Peyer's patch (tissue), 4 donors: ENCODE measurements at regions not wholly inside any gene's neighbourhood (a gene's known extent, or its start where the extent isn't known, plus 50 kb on each side); places are given as distances from the start of the nearest gene placed in this dataset.
"Not testable (repeated sequence)": the region's sequence is repeated elsewhere in the genome, so short reads cannot be mapped to it uniquely, and the experiment has no call there.

Source experiments
- DNase-seq, 3 donors: peaks; one replicate each; pipeline ENCODE4 v3.0.0-alpha.2; 2017 to 2019
- H3K27ac ChIP-seq, 4 donors: fragments of 200-600 bp; sonication (generic); one replicate each; pipeline ENCODE4 v1.5.1; 2016 to 2019
- H3K27me3 ChIP-seq, 2 donors: fragments of 200-600 bp; sonication (generic); one replicate each; pipeline ENCODE4 v1.5.1; 2019
- H3K36me3 ChIP-seq, 3 donors: fragments of 200-600 bp; sonication (generic); one replicate each; pipeline ENCODE4 v1.5.1; 2016 to 2019
- H3K4me1 ChIP-seq, 4 donors: fragments of 200-600 bp; sonication (generic); one replicate each; pipeline ENCODE4 v1.5.1; 2016 to 2019
- H3K4me3 ChIP-seq, 4 donors: fragments of 200-600 bp; sonication (generic); 1 replicate in 3 of 4; 2 replicates in 1 of 4; pipeline ENCODE4 v1.5.1; 2016 to 2019; ENCODE audit warnings: mild to moderate bottlenecking in 1 of 4
- H3K9me3 ChIP-seq, 4 donors: fragments of 200-600 bp; sonication (generic); one replicate each; pipeline ENCODE4 v1.5.1; 2016 to 2019; ENCODE audit warnings: mild to moderate bottlenecking in 1 of 4
- CTCF ChIP-seq, 6 experiments: fragments of 450-650 bp in 4 of 6; fragments of 200-600 bp in 2 of 6; sonication (generic) in 1 of 6; IDR thresholded peaks; one replicate each; pipeline ENCODE4 v1.5.1; 2017 to 2019; ENCODE audit warnings: antibody characterized with exemption in 6 of 6, mild to moderate bottlenecking in 3 of 6, moderate library complexity in 1 of 6
- POLR2A ChIP-seq, 2 donors: fragments of 450-650 bp; IDR thresholded peaks; one replicate each; pipeline ENCODE4 v1.5.1; 2017; ENCODE audit warnings: antibody characterized with exemption in 2 of 2, mild to moderate bottlenecking in 2 of 2, moderate library complexity in 2 of 2

DNA sequence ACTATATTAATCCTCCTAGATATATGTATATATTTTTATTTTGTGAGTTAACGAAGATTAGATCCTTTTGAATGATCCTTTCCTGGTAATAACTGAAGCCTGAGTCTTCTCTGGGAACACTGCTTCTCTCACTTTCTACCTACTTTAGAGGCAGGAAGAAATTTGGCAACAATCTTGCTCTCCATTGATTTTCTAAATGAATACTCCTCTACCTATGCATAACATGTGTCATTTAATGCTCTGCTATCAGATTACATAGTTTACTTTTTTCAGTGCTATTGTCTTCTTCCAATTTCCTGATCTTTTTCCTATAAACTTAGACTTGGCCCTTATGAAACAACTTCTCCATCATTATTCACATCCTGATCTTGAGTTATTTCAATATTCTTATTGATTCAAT lies 60.4 kb upstream of the PDHA2 start:
- no peaks in the 10 kb centered on the region for H3K9me3 ChIP-seq
- no peak for DNase-seq
- H3K27me3 ChIP-seq: no peaks in the 10 kb centered on the region
- no peaks in the 10 kb centered on the region for H3K4me1 ChIP-seq
- no peak overlapping the region for H3K4me3 ChIP-seq
- no peak for TF ChIP-seq POLR2A (IDR thresholded peaks at IDR 0.05)
- no peak for TF ChIP-seq CTCF (IDR thresholded peaks at IDR 0.05)
- H3K36me3 ChIP-seq: no peaks in the 10 kb centered on the region
- no peak overlapping the region for H3K27ac ChIP-seq

GRCh38 chr4:95778666-95779065 lies 61.2 kb upstream of the PDHA2 start:
- no peaks in the 10 kb centered on the region for H3K27me3 ChIP-seq
- H3K9me3 ChIP-seq: no peaks in the 10 kb centered on the region
- H3K27ac ChIP-seq: no peak overlapping the region
- no peak overlapping the region for H3K4me3 ChIP-seq
- no peaks in the 10 kb centered on the region for H3K4me1 ChIP-seq
- H3K36me3 ChIP-seq: no peaks in the 10 kb centered on the region
- DNase-seq: no peak
- TF ChIP-seq CTCF (IDR thresholded peaks at IDR 0.05) (no peak), POLR2A (IDR thresholded peaks at IDR 0.05) (no peak)

DNA sequence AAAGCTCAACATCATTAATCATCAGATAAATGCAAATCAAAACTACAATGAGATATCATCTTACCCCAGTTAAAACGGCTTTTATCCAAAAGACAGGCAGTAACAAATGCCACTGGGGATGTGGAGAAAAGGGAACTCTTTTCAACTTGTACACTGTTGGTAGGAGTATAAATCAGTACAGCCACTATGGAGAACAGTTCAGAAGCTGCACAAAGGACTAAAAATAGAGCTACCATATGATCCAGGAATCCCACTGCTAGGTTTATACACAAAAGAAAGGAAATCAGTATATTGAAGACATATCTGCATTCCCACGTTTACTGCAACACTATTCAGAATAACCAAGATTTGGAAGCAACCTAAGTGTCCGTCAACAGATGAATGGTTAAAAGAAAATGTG lies 69.3 kb upstream of the PDHA2 start:
- H3K36me3 ChIP-seq, H3K27me3 ChIP-seq, DNase-seq, H3K9me3 ChIP-seq, H3K4me1 ChIP-seq, H3K4me3 ChIP-seq, H3K27ac ChIP-seq: not testable (repeated sequence)

GRCh38 chr4:95764961-95765360 lies 74.9 kb upstream of the PDHA2 start:
- Histone ChIP-seq H3K4me3 (no peak overlapping the region), H3K27ac (no peak overlapping the region), H3K27me3 (no peaks in the 10 kb centered on the region), H3K4me1 (no peaks in the 10 kb centered on the region), H3K36me3 (no peaks in the 10 kb centered on the region), H3K9me3 (no peaks in the 10 kb centered on the region)
- no peak for DNase-seq
- no peak for TF ChIP-seq CTCF (IDR thresholded peaks at IDR 0.05)
- no peak for TF ChIP-seq POLR2A (IDR thresholded peaks at IDR 0.05)

DNA sequence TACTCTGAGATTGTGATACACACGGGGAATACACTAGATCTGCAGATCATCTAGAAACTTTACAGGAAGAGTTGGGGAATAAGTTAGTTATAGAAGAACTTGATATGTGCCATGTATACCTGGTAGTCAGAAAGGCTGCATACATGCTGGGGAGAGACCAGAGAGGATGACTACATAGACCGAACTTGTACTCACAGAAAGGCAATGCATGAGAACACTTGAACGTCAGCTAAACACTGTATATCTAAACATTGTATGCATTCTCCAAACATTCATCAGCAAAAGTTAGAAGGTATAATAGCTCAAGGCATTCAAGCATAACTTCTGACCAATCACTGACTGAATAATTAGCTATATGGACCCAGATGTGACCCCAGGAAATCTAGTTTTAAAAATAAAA lies 78.0 kb upstream of the PDHA2 start:
- no peaks in the 10 kb centered on the region for H3K27me3 ChIP-seq
- H3K4me1 ChIP-seq: no peaks in the 10 kb centered on the region
- no peak overlapping the region for H3K4me3 ChIP-seq
- no peaks in the 10 kb centered on the region for H3K36me3 ChIP-seq
- no peaks in the 10 kb centered on the region for H3K9me3 ChIP-seq
- no peak overlapping the region for H3K27ac ChIP-seq
- DNase-seq: no peak
- TF ChIP-seq POLR2A (IDR thresholded peaks at IDR 0.05) (no peak), CTCF (IDR thresholded peaks at IDR 0.05) (no peak)

- no peak for TF ChIP-seq CTCF (IDR thresholded peaks at IDR 0.05)
- TF ChIP-seq POLR2A (IDR thresholded peaks at IDR 0.05): no peak
- H3K36me3 ChIP-seq: no peaks in the 10 kb centered on the region
- H3K4me3 ChIP-seq: no peak overlapping the region
- no peaks in the 10 kb centered on the region for H3K4me1 ChIP-seq
- no peaks in the 10 kb centered on the region for H3K9me3 ChIP-seq
- no peaks in the 10 kb centered on the region for H3K27me3 ChIP-seq
- DNase-seq: no peak
- no peak overlapping the region for H3K27ac ChIP-seq
Observed at GRCh38 chr4:95761426-95761825, 78.5 kb upstream of the PDHA2 start.

DNA sequence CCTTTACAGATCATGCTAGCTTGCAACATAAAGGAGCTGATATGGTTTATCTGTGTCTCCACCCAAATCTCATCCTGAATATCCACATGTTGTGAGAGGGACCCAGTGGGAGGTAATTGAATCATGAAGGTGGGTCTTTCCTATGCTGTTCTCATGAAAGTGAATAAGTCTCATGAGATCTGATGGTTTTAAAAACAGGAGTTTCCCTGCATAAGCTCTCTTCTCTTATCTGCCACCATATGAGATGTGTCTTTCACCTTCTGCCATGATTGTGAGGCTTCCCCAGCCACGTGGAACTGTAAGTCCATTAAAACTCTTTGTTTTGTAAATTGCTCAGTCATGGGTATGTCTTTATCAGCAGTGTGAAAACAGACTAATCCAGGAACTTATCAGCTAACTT lies 79.2 kb upstream of the PDHA2 start:
- H3K27ac ChIP-seq, H3K9me3 ChIP-seq, H3K27me3 ChIP-seq, H3K36me3 ChIP-seq, H3K4me1 ChIP-seq, H3K4me3 ChIP-seq, DNase-seq: not testable (repeated sequence)
